Fibroblast of lung (primary cell): ENCODE measurements at regions not wholly inside any gene's neighbourhood (a gene's known extent, or its start where the extent isn't known, plus 50 kb on each side); places are given as distances from the start of the nearest gene placed in this dataset.

Experiments used
- CTCF ChIP-seq, 2 donors: IDR thresholded peaks in 1 of 2; conservative IDR thresholded peaks in 1 of 2; 1 replicate in 1 of 2; 2 replicates in 1 of 2; pipeline ENCODE4 v1.5.1; 2011 to 2012; ENCODE audit warnings: low read length in 2 of 2, control low read depth in 1 of 2, inconsistent platforms in 1 of 2, low read depth in 1 of 2, mild to moderate bottlenecking in 1 of 2
- EZH2 ChIP-seq: IDR thresholded peaks from 2 replicates; pipeline ENCODE4 v1.5.1; 2012; ENCODE audit warnings: low read length, control low read depth, mild to moderate bottlenecking; ENCODE audit errors: missing control alignments

- no peak for TF ChIP-seq CTCF (conservative IDR thresholded peaks at IDR 0.05 in 1 of 2, IDR thresholded peaks at IDR 0.05 in 1 of 2; ENCODE audit: low read depth in 1 of 2, low read length in 2 of 2)
- TF ChIP-seq EZH2: no peak
These were observed 198.3 kb upstream of the CNTN3 start for GRCh38 chr3:74812756-74813155.
